ENCODE measurements at regions not wholly inside any gene's neighbourhood (a gene's known extent, or its start where the extent isn't known, plus 50 kb on each side); places are given as distances from the start of the nearest gene placed in this dataset.

GRCh38 chr2:6301426-6301825 lies 564.3 kb downstream of the CMPK2 start:
- no peak for DNase-seq

DNA sequence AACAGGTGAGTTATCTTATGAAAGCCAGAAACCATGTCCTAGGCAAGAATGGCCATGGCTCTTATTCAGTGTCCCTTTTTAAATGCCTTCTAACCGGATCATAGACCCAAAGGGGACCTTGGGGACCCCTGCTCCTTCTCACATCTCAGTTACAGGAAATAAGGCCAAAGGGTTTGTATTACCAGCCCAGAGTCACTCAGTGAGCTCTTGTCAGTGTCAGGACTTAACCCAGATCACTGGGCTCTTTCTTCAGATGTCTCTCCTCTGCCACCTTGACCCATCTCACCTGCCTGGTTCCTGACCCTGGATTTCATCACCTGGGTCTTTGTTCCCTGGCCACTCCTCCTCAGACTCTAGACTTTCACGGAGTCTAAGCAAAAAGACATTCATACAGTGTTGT lies 556.7 kb downstream of the CMPK2 start:
- DNase-seq, result no peak

DNA sequence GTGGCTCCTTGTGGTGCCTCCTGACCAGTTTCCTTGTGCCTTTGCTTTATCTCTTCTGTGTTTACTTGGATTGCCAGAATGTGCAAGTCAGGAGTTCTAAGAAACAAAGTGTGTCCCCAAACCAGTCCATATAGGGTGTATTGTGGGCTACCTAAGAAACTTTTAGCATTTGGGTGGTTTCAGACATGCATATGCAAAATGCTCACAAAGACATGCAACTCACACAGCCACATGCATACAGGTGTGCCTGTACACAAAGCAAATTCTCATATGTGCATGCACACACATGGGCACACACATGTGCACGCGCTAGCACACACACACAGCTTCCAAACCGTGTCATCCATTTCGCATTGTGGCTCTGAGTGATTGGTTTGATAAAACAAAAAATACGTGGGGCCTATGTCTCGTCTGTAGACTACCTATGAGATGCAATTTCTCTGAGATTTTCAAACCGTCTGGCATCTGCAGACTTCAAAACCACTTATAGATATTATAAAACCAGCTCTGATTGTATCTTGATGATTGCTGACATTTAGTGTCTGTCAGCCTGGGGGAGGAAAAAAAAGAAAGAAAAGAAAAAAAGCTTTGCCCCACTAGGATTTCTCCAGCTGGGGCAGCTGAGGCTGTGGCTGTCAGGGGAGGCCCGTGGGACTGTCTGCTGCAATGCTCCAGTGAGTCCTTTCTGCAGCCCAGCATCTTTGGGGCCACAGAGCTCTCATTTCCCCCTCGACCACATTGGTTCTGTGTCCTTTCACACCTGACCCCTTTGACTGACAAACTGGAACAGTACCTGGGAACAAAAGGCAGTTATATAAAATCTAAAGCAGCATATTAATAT lies 556.1 kb downstream of the CMPK2 start:
- DNase-seq, result no peak

DNA sequence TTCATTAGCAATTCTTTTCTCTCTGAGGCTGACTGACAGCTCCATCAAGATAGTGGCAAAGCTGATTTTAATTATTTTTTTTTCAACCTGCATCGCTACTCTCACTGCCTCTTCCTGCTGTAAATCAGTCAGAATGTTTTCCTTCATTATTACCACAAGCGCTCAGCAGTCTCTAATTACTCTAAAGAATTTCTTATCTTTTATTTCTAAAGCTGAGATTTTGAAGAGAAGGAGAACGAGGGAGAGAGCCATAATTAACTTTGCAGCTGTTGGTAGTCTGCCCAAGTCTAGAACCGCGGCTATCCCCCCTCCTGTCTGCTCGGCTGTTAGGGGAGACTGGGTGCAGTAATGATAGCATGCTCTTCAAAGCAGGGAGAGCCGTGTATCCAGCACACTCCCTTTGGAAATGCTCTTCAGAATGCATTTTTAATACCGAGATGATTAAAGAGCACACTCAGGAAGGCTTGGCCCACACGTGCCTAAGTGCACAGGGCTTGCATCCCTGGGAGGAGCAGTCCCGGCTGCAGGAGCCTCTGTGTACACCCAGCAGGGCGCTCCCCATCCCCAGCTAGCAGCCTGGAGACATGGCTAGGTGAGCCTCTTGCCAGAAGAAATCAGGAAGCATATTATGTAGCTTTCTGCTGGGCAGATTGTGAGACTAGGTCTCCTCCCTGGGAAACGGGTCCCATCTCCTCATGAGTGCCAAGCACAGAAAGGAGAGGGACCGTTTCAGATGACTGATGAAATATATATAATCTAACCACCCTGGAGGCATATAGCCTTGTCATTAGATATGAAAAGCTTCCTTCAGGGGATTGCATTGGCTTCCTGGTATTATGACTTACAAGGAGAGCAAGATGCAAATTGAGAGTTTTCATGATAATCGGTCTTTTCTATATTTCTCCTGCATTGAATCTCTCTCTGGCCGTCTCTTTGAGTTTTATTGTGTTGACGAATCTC lies 555.2 kb downstream of the CMPK2 start:
- no peak for DNase-seq

DNA sequence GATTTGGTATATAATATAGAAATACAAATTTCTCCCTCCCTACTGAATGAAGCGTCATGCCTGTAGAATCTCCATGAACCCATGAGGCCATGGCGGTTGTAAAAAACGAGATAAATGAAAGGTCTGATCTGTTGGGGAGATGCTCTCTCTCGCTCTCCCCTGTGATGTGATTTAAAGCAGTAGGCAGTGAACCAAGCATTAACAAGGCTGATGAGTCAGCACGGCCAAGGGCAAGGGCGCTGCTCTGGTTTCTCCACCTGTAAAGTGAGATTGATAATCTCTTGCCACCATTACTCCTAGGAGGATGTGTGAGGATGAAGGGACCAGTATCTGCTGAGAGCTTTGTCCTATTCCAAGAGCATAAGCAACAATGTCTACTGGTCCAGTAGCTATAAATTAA lies 553.3 kb downstream of the CMPK2 start:
- DNase-seq, result no peak

DNA sequence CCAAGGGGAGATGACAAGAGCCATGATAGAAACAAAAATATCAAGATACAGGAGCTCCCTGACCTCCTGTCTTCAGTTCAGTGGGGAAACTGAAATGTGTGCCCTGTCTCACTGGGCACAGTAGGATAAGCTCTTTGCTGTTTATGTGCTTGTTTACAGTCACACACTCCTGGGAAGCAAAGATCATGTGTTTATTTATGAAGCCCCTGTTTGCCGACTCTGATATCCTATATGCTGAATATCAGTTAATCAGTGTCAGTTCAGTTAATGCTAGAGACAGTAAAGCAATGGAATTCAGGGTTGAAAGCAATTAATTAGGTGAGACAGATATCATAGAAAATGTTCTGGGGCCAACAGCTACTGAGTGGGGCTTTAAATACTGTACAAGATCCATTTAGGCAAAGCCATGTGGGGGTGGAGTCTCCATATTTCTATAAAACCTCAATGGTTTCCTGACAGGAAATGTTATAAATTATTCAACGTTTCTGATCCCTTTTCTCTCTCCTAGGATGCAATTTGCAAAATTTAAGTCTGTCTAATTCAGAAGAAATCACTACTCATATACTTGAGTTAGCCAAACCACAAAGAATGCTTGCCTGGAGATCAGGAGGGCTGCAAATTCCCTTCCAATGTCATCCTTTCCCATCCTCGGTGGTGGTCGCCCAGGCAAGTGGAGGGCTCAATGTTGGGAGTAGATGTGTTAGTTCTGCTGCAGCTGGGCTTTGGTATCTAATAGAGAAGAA lies 551.3 kb downstream of the CMPK2 start:
- no peak for DNase-seq

DNA sequence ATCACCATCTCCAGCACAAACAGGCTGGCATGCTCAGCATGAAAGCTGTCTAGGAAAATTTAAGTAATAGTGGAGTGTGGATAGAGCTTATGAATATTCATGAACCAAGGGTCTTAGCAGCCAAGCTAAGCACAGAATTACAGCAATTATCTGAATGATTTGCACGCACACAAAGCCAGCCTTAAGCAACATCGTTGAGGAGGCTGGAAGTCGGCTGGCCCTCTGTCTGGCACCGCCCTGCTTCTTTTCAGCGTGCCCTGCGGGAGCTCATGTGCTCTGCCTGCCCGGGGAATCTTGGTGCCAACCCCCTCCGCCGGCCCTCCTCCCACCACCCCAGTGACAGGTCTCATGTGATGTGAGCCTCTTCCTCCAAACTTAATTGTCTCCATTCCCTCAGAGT lies 540.1 kb downstream of the CMPK2 start:
- DNase-seq, result no peak

- no peak for DNase-seq
Measured at GRCh38 chr2:6326958-6327357, 538.7 kb downstream of the CMPK2 start.

DNA sequence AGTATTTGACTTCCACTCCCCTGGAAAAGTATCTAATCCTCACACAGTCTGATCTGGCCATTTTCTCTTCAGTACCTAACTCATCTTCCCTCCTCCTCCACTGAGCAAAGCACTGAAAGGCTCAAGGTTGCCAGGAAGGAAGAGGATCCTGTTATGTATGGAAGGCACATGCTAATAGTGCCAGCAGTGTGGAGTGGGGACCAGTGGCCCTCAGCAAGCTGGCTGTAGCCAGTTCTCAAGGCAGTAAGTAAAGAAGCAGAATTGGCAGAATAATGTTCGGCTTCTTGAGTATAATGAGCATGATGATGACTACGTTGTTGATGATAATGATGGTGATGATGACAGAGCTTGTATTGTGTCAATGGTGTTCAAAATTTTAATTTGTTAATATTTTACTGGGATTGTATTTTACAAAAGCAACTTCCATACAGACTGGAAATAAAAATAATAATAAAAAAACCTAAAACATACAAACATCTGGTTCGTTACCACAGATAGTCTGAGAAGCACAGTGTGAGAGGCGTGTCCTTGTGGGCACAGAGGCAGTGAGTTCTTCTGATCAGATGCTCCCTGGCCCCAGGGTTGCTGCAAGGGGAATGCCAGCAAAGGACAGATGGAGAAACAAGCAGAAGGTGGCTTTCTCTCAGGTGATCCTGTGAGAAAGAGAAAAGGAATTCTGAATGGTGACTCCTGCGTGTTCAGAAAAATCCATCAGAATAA lies 528.8 kb downstream of the CMPK2 start:
- no peak for DNase-seq

DNA sequence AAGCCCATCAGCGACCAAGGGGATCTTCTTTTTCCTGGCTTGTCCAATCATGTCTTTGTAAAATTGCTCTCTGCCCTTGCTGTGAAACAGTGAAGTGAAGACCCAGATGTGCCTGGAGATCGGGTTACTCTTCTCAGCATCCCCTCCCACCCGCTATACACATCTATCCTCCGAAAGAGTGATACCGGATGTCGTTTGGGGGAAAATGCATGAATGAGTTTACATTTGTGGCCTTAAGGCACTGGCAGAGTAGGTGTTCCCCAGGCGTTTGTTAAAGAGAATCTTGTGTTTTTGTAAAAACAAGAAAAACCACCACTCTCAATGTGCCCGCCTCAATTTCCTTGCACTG lies 528.3 kb downstream of the CMPK2 start:
- no peak for DNase-seq

- DNase-seq, result no peak
Measured at GRCh38 chr2:6341588-6342129, 524.0 kb downstream of the CMPK2 start.

GRCh38 chr2:6342273-6342920 lies 523.3 kb downstream of the CMPK2 start:
- DNase-seq, result no peak

- no peak for DNase-seq
Measured at GRCh38 chr2:6343076-6343475, 522.6 kb downstream of the CMPK2 start.

GRCh38 chr2:6352247-6352646 lies 513.5 kb downstream of the CMPK2 start:
- DNase-seq, result no peak

GRCh38 chr2:6352906-6353515 lies 512.7 kb downstream of the CMPK2 start:
- DNase-seq, result no peak

DNA sequence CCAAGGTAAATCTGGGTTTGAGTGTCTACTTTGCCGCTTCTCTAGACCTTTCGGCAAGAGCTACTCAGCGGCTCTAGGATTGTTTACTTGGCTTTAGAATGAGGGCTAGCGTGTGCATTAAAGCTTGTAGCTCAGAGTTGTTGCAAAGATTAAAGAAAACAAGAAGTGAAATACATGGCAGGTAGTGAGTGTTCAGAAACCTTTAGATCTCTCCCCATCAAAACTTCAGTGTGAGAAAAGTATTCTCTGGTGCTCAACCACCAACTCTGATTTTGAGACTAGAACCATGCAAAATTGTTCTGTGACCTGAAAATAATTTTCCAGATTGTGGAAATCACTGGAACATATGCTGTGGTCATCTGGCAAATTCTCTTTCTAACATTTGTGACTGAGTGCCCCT lies 512.0 kb downstream of the CMPK2 start:
- no peak for DNase-seq

DNA sequence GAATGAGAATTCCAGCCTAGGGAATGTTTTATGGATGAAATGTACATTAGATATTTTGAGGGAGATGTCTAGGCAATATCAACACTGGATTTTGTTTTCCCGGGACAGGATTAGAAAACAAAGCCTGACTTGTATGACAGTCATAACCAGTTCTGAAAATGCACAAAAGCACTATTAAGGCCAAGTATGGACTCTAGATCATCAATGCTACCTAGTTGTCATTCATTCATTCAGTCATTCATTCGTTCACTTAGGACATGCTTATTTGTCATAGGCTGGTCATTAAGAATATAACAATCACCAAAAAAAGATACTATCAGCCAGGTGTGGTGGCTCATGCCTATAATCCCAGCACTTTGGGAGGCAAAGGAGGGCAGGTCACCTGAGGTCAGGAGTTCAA lies 511.2 kb downstream of the CMPK2 start:
- no peak for DNase-seq

GRCh38 chr2:6355886-6356761 lies 509.6 kb downstream of the CMPK2 start:
- no peak for DNase-seq

GRCh38 chr2:6358546-6358945 lies 507.2 kb downstream of the CMPK2 start:
- no peak for DNase-seq

DNA sequence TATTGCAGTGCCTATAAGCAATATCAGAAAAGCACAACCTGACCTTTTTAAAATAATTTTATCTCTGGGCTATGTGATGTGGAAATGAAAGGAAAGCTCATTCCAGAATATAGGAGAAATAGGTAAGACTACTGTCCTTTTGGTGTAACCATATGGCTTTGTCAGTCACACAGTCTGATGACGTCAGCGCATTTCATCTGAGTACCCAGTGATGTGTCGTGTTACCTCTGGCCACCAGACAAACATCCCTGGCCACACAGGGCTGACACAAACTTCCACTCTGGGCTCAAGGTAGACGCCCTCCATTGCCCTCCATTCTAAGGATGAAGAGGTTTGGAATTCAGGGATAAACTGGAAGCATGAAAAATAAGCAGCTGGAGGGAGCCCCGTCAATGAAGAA lies 506.7 kb downstream of the CMPK2 start:
- DNase-seq, result no peak
